Left ventricle myocardium inferior (tissue), 1 donor: ENCODE measurements at regions not wholly inside any gene's neighbourhood (a gene's known extent, or its start where the extent isn't known, plus 50 kb on each side); places are given as distances from the start of the nearest gene placed in this dataset.

Source experiments
- DNase-seq: peaks from one replicate; pipeline ENCODE4 v3.0.0-alpha.2; 2020
- H3K27ac ChIP-seq: fragments of 200-600 bp; replicated peaks from 2 replicates; pipeline ENCODE4 v1.8.0; 2021
- H3K27me3 ChIP-seq: fragments of 200-600 bp; 2 replicates; pipeline ENCODE4 v1.8.0; 2021; ENCODE audit warnings: low read depth
- H3K36me3 ChIP-seq: fragments of 200-600 bp; 2 replicates; pipeline ENCODE4 v1.8.0; 2021
- H3K4me1 ChIP-seq: fragments of 200-600 bp; 2 replicates; pipeline ENCODE4 v1.8.0; 2021
- H3K4me3 ChIP-seq: fragments of 200-600 bp; 2 replicates; pipeline ENCODE4 v1.8.0; 2021; ENCODE audit warnings: mild to moderate bottlenecking, moderate library complexity
- H3K9me3 ChIP-seq: fragments of 200-600 bp; replicated peaks from 2 replicates; pipeline ENCODE4 v1.8.0; 2021
- intact Hi-C: fragments of 100-400 bp; cut with micrococcal nuclease; formaldehyde crosslinking; loops from one replicate; pipeline ENCODE4 v1.11.0; 2022
- TF ChIP-seq, protein P1 (sequence below): fragments of 200-600 bp; IDR thresholded peaks from 2 replicates; pipeline ENCODE4 v1.8.0; 2021; ENCODE audit warnings: antibody characterized with exemption, mild to moderate bottlenecking, borderline replicate concordance
- donor health status: DM: no; HTN: yes; CAD: no; lungs with severe emphysema.

DNA sequence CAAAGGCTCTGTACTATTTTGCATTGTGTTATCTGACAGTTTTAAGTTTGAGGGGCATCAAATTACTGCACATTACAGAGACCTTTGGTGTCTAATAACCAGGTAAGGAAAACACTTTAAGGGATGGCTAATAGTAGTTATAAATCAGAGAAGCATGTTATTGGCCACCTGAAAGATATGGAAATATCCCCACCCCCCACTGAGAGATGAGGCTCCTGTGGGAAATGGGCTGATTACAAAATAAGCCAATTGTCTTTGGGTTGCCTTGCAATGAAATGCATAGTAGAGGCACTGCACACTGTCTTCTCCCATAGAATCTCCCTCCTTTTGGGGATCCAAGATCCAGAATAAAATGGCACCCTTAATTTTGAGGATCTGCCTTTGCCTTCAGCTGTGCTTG is 91.0 kb downstream of the IGLL5 start:
- peaks cover 9% of the 10 kb centered on the region for H3K27me3 ChIP-seq
- TF ChIP-seq, protein P1, sequence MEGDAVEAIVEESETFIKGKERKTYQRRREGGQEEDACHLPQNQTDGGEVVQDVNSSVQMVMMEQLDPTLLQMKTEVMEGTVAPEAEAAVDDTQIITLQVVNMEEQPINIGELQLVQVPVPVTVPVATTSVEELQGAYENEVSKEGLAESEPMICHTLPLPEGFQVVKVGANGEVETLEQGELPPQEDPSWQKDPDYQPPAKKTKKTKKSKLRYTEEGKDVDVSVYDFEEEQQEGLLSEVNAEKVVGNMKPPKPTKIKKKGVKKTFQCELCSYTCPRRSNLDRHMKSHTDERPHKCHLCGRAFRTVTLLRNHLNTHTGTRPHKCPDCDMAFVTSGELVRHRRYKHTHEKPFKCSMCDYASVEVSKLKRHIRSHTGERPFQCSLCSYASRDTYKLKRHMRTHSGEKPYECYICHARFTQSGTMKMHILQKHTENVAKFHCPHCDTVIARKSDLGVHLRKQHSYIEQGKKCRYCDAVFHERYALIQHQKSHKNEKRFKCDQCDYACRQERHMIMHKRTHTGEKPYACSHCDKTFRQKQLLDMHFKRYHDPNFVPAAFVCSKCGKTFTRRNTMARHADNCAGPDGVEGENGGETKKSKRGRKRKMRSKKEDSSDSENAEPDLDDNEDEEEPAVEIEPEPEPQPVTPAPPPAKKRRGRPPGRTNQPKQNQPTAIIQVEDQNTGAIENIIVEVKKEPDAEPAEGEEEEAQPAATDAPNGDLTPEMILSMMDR, result no peak
- no peak overlapping the region for H3K27ac ChIP-seq
- H3K36me3 ChIP-seq, result no peaks in the 10 kb centered on the region
- H3K4me1 ChIP-seq, result no peaks in the 10 kb centered on the region
- DNase-seq, result no peak
- peaks cover 33% of the 10 kb centered on the region for H3K9me3 ChIP-seq
- H3K4me3 ChIP-seq, result no peak overlapping the region
- intact Hi-C loops, result no loop called here

DNA sequence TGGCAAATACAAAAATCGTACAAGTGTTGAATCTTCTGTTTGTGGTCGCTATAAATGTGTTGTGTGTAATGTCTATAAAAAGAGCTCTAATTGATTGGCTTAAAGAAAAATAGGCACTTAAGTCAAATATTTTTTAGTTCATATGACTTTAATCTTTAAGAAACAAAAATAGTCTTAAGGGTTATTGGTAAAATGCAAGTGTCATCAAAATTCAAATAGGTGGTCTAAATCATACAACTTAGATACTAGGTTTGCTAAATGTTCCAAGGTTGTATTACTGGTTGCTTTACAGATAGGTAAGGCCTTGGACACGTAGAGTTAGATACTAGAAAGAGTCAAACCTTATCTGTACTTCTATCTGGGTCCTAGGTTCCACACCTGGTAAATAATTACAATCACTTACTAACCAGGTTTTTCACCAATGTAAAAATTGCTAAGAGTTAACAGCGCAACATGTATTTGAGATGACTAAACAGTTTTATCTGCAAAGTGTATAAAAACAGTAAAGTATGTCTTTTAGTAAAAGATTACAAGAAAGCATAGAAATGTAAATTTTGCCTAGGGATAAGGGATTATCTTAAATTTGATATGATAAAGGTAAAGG is 91.1 kb upstream of the GNAZ start:
- Histone ChIP-seq H3K4me1 (no peaks in the 10 kb centered on the region), H3K9me3 (peaks cover 33% of the 10 kb centered on the region), H3K27ac (no peak overlapping the region), H3K36me3 (no peaks in the 10 kb centered on the region), H3K27me3 (peaks cover 9% of the 10 kb centered on the region), H3K4me3 (no peak overlapping the region)
- no peak for DNase-seq
- intact Hi-C loops, result no loop called here
- TF ChIP-seq, protein P1, result no peak

DNA sequence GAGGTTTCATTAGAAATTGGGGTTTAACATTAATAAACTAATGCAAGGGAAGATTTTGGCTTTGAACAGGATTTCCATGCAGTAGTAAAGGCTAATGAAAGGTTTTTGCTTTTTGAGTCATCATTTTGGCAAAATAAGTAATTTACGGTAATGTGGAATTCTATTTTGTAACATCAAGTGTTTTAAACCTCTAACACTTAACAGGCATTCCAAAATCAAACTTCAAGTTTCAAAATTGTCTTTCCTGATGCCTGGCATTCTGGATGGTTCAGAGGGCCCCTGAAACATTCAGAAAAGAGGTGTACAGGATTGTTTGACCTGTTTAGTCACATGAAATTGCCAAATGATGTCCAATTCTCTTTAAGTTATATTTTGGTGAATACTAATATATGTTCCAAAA is 90.4 kb upstream of the GNAZ start:
- intact Hi-C loops, result no loop called here
- H3K36me3 ChIP-seq, result no peaks in the 10 kb centered on the region
- TF ChIP-seq, protein P1, result no peak
- no peak overlapping the region for H3K4me3 ChIP-seq
- peaks cover 33% of the 10 kb centered on the region for H3K9me3 ChIP-seq
- DNase-seq, result no peak
- no peak overlapping the region for H3K27ac ChIP-seq
- H3K4me1 ChIP-seq, result no peaks in the 10 kb centered on the region
- H3K27me3 ChIP-seq, result peaks cover 9% of the 10 kb centered on the region

DNA sequence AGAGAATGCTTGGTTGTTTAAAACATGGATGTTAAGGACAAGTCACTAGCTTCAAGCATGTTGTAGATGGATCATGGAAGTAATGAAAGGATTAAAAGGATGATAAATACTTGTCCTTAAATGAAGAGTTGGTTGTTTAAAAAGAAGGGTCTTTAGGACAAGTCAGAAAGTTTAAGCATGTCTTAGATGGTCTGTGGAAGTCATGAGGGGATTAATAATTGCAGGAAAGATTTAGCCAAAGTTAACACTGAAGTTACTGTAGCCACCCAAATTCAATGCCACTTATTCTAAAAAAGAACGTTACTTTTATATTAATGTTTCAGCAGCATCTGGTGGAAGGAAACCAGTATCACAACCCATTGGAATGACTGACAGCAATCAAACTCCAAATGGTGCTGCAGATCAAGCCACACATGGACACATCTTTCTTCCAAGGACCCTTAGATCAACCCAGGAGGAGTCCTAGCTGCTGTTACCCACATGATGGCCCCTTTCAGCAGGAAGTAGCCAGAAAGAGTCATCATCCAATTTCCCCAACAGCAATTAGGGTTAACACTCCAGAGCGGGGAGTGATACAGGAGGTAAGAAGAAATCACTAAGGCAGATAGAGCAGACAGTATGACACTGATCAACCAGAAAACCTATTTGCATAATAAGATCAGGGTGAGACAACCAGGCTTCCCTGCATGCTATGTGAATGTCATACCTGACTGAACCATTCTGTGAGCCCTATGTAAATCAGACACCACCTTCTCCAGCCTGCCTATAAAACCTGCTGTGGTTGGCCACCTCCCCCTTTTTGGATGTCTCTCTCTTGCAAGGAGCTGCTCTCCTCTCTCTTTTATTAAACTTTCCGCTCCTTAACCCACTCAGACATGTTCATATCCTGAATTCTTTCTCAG is 88.4 kb upstream of the GNAZ start:
- peaks cover 33% of the 10 kb centered on the region for H3K9me3 ChIP-seq
- intact Hi-C loops, result no loop called here
- peaks cover 20% of the 10 kb centered on the region for H3K27me3 ChIP-seq
- no peak overlapping the region for H3K27ac ChIP-seq
- H3K36me3 ChIP-seq, result no peaks in the 10 kb centered on the region
- no peaks in the 10 kb centered on the region for H3K4me1 ChIP-seq
- DNase-seq, result no peak
- TF ChIP-seq, protein P1, result no peak
- no peak overlapping the region for H3K4me3 ChIP-seq

DNA sequence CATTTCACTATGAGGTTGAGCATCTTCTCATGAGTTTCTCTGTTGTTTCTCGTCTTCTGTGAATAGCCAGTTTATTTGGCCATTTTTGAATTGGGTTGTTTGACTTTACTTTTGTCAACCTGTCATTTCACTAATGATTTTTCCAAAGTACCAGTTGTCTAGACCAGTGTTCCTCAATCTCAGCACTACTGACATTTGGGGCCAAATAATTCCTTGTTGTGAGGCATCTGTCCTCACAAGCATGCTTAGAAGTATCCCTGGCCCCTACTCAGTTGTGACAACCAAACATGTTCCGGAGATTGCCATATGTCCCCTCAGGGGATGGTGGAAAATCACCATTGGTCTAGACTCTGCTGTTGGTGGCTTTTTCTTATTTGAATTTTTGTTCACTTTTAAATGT is 87.7 kb upstream of the GNAZ start:
- intact Hi-C loops, result no loop called here
- H3K4me3 ChIP-seq, result no peak overlapping the region
- no peaks in the 10 kb centered on the region for H3K4me1 ChIP-seq
- DNase-seq, result no peak
- peaks cover 27% of the 10 kb centered on the region for H3K27me3 ChIP-seq
- no peak overlapping the region for H3K27ac ChIP-seq
- H3K9me3 ChIP-seq, result peaks cover 33% of the 10 kb centered on the region
- H3K36me3 ChIP-seq, result no peaks in the 10 kb centered on the region
- TF ChIP-seq, protein P1, result no peak
